Urinary bladder (tissue), 3 donors: ENCODE measurements at regions not wholly inside any gene's neighbourhood (a gene's known extent, or its start where the extent isn't known, plus 50 kb on each side); places are given as distances from the start of the nearest gene placed in this dataset.

Experiments used
- DNase-seq: peaks from one replicate; pipeline ENCODE4 v3.0.0-alpha.2; 2015; ENCODE audit errors: extremely low spot score
- H3K27ac ChIP-seq: one replicate; pipeline ENCODE4 v1.5.1; 2013; ENCODE audit warnings: low read depth, mild to moderate bottlenecking, moderate library complexity
- H3K36me3 ChIP-seq: one replicate; pipeline ENCODE4 v1.6.1; 2013; ENCODE audit warnings: mild to moderate bottlenecking, moderate library complexity; ENCODE audit not compliant: insufficient read depth
- H3K4me1 ChIP-seq: one replicate; pipeline ENCODE4 v1.6.1; 2013; ENCODE audit warnings: mild to moderate bottlenecking, moderate library complexity; ENCODE audit not compliant: insufficient read depth
- H3K4me3 ChIP-seq: one replicate; pipeline ENCODE4 v1.5.1; 2013; ENCODE audit warnings: low read depth, low read length
- WGBS: extraction: QIAGEN DNeasy Blood & Tissue Kit; methylation state at CpG from one replicate; pipeline ENCODE4 v1.1.7; 2013; 5-methylcytosine and 5-hydroxymethylcytosine counted together
- donor health status: healthy with polysubstance abuse.
- donor health status: healthy.

DNA sequence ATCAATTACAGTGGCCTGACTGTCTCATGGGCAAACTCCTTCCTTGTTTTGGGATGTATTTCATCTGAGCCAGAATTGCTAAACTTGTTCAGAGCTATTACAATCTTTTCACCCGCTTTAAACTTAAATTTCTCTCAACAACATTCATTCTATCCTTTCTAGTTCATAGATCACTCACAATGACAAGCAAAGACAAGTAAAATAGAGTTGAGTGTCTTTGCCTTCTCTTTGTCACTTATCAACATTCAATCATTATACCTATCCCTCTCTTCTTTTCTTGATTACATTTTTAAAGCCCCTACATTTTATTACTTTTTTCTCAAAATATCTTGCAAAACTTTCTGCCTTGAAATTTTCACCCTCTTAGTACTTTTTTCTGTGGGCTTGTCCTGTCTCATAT, 1113.1 kb downstream of the PCDH17 start:
- no peak for DNase-seq
- WGBS = 92% methylated on average over 1 of the region's 1 CpG
- no peak overlapping the region for H3K27ac ChIP-seq
- no peak overlapping the region for H3K4me3 ChIP-seq
- H3K36me3 ChIP-seq = no peaks in the 10 kb centered on the region
- H3K4me1 ChIP-seq = no peaks in the 10 kb centered on the region

DNA sequence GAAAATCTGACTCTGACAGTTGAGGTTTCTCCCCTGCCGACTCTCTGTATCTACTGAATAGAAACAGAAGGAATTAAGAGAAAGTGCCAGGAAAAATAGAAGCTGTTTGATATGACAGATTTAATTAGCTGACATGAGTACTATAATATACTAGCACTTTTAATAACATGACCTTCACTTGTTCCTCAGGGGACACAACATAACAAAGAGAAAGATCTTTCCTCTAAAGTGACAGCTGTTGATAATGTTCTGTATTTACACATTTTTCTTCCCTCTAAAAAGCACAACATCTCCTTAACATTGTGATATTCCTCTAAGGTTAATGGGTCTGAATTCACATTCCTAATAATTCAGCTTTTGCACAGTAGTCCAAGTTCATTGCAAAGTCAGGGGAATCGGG, 1136.0 kb downstream of the PCDH17 start:
- DNase-seq = no peak
- Histone ChIP-seq H3K36me3 (no peaks in the 10 kb centered on the region), H3K27ac (no peak overlapping the region), H3K4me3 (no peak overlapping the region), H3K4me1 (no peaks in the 10 kb centered on the region)
- 43% methylated on average over 2 of the region's 2 CpGs for WGBS

DNA sequence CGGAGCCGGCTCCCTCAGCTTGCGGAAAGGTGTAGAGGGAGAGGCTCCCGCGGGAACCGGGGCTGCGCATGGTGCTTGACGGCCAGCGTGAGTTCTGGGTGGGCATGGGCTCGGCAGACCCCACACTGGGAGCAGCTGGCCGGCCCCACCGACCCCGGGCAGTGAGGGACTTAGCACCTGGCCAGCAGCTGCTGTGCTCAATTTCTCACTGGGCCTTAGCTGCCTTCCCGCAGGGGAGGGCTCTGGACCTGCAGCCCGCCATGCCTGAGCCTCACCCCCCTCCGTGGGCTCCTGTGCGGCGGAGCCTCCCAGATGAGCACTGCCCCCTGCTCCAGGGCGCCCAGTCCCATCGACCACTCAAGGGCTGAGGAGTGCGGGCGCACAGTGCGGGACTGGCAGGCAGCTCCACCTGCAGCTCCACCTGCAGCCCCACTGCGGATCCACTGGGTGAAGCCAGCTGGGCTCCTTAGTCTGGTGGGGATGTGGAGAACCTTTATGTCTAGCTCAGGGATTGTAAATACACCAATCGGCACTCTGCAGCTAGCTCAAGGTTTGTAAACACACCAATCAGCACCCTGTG, 1141.8 kb downstream of the PCDH17 start:
- WGBS = 93% methylated on average over 24 of the region's 25 CpGs
- Histone ChIP-seq H3K4me1 (no peaks in the 10 kb centered on the region), H3K36me3 (no peaks in the 10 kb centered on the region), H3K27ac (no peak overlapping the region), H3K4me3 (no peak overlapping the region)
- DNase-seq = no peak

GRCh38 chr13:58782736-58783135, 1151.2 kb downstream of the PCDH17 start:
- H3K27ac ChIP-seq = no peak overlapping the region
- H3K36me3 ChIP-seq = no peaks in the 10 kb centered on the region
- H3K4me1 ChIP-seq = no peaks in the 10 kb centered on the region
- no peak overlapping the region for H3K4me3 ChIP-seq
- no peak for DNase-seq
- WGBS = 94% methylated on average over 1 of the region's 1 CpG

GRCh38 chr13:58792854-58793253, 1161.3 kb downstream of the PCDH17 start:
- Histone ChIP-seq H3K27ac (no peak overlapping the region), H3K36me3 (no peaks in the 10 kb centered on the region), H3K4me1 (no peaks in the 10 kb centered on the region), H3K4me3 (no peak overlapping the region)
- DNase-seq = no peak
- WGBS = 67% methylated on average over 2 of the region's 2 CpGs

- no peak for DNase-seq
- Histone ChIP-seq H3K4me1 (no peaks in the 10 kb centered on the region), H3K27ac (no peak overlapping the region), H3K36me3 (no peaks in the 10 kb centered on the region), H3K4me3 (no peak overlapping the region)
- WGBS = 67% methylated on average over 2 of the region's 2 CpGs
These were observed 1164.2 kb downstream of the PCDH17 start for GRCh38 chr13:58795715-58796114.

- no peaks in the 10 kb centered on the region for H3K36me3 ChIP-seq
- no peak for DNase-seq
- H3K4me1 ChIP-seq = no peaks in the 10 kb centered on the region
- no peak overlapping the region for H3K27ac ChIP-seq
- H3K4me3 ChIP-seq = no peak overlapping the region
These were observed 1173.3 kb downstream of the PCDH17 start for GRCh38 chr13:58804832-58805231.

DNA sequence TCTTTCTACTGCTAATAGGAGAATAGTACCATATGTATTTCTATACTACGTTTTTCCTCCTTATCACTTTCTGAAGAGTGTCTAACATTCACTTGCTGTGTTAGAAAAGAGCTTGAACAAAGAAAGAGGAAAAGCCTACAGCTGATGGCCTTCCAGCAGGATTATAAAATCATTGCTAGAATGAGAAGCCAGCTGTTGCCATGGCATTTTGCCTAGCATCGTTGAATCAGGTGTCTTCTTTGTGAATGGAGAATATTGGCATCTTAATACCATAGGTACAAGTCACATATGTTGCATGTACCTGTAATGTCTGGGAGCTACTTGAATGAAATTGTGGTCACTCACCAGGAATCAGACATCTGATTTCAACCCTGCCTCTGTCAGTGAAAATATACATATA, 1174.9 kb downstream of the PCDH17 start:
- H3K4me1 ChIP-seq = no peaks in the 10 kb centered on the region
- H3K4me3 ChIP-seq = no peak overlapping the region
- no peak for DNase-seq
- no peak overlapping the region for H3K27ac ChIP-seq
- WGBS = 36% methylated on average over 2 of the region's 2 CpGs
- H3K36me3 ChIP-seq = no peaks in the 10 kb centered on the region

DNA sequence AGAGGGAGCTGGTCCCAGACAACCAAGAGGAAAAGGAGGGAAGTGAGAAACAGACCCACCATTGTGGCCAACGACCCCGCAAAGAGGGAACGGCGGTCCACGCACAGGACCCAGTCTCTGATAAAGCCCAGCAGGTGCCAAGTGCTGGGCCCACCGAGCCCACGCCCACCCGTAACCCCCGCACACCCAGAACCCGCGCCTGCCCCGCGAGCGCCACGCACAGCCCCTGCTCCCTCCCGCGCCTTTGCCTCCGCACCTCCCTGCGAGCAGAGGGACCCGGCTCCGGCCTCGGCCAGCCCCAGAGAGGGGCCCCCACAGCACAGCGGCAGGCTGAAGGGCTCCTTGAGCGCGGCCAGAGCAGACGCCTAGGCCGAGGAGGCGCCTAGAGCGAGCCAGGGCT, 1192.2 kb downstream of the PCDH17 start:
- H3K4me3 ChIP-seq = no peak overlapping the region
- no peak for DNase-seq
- no peaks in the 10 kb centered on the region for H3K36me3 ChIP-seq
- no peaks in the 10 kb centered on the region for H3K4me1 ChIP-seq
- H3K27ac ChIP-seq = no peak overlapping the region
- 94% methylated on average over 29 of the region's 29 CpGs for WGBS

DNA sequence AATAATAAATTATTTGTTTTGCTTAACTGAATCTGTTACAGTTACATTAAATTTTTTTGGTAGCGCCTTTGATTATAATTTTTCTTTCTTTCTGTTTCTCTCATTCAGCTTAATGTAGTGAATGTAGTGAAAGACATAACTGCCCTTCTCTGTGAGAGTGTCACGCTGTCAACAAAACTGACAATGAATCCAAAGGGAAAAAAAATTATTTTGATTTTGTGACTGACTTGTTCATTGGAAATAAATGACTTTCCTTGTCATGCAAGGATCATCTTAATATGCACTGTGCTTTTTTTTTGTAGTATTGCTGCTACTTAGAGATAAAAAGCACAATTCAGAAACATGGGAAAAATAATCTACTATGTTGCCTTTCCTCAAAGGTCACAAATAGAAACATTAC, 1196.4 kb downstream of the PCDH17 start:
- Histone ChIP-seq H3K4me3 (no peak overlapping the region), H3K27ac (no peak overlapping the region), H3K4me1 (no peaks in the 10 kb centered on the region), H3K36me3 (no peaks in the 10 kb centered on the region)
- 95% methylated on average over 2 of the region's 2 CpGs for WGBS
- DNase-seq = no peak

GRCh38 chr13:58830841-58831240, 1199.3 kb downstream of the PCDH17 start:
- no peak overlapping the region for H3K27ac ChIP-seq
- no peak for DNase-seq
- no peaks in the 10 kb centered on the region for H3K36me3 ChIP-seq
- H3K4me3 ChIP-seq = no peak overlapping the region
- no peaks in the 10 kb centered on the region for H3K4me1 ChIP-seq
- 85% methylated on average over 1 of the region's 1 CpG for WGBS

DNA sequence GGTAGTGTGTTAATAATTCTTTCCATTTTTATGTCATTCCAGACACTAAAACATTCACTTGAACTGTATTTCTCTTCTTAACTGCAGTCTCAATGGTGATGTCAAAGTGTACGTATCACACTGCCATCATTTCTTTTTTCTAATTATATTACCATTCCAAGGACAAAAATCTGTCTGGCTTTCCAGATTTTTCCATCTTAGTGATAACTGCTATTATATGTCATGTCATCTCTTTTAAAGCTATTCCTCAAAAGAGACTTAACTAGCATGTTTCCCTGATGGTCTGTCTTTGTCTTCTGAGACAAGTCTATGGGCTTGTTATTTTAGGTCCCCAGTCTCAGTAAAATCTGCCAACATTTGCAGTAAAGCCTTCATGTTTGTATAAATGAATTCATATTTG, 1207.1 kb downstream of the PCDH17 start:
- Histone ChIP-seq H3K27ac (no peak overlapping the region), H3K36me3 (no peaks in the 10 kb centered on the region), H3K4me3 (no peak overlapping the region), H3K4me1 (no peaks in the 10 kb centered on the region)
- 84% methylated on average over 1 of the region's 1 CpG for WGBS
- DNase-seq = no peak

- no peak overlapping the region for H3K4me3 ChIP-seq
- no peak for DNase-seq
- no peak overlapping the region for H3K27ac ChIP-seq
- H3K36me3 ChIP-seq = no peaks in the 10 kb centered on the region
- no peaks in the 10 kb centered on the region for H3K4me1 ChIP-seq
- 81% methylated on average over 6 of the region's 6 CpGs for WGBS
These were observed 1211.5 kb downstream of the PCDH17 start for GRCh38 chr13:58843071-58843470.

DNA sequence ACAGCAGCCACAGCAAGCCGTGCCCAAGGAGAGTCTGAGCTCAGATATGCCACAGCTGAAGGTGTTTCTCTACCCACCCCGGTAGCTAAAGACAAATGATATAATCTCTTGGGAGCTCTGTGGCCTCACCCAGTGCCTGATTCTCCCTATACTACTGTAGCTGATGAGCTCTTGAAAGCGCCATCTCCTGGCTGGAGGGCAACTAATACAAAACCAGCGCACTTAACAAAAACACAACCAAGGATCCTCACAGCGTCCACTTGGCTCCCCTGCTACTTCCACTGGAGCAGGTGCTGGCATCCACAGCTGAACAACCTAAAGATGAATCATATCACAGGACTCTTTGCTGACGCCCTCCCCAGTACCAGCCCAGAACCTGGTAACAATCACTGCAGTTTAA, 1212.0 kb downstream of the PCDH17 start:
- Histone ChIP-seq H3K27ac (no peak overlapping the region), H3K4me1 (no peaks in the 10 kb centered on the region), H3K4me3 (no peak overlapping the region), H3K36me3 (no peaks in the 10 kb centered on the region)
- WGBS = 80% methylated on average over 6 of the region's 6 CpGs
- DNase-seq = no peak

GRCh38 chr13:58850161-58850560, 1218.6 kb downstream of the PCDH17 start:
- Histone ChIP-seq H3K27ac (no peak overlapping the region), H3K36me3 (no peaks in the 10 kb centered on the region), H3K4me1 (no peaks in the 10 kb centered on the region), H3K4me3 (no peak overlapping the region)
- no peak for DNase-seq
